Globus pallidus (tissue), 1 donor: ENCODE measurements at regions not wholly inside any gene's neighbourhood (a gene's known extent, or its start where the extent isn't known, plus 50 kb on each side); places are given as distances from the start of the nearest gene placed in this dataset.
"Not testable (repeated sequence)": the region's sequence is repeated elsewhere in the genome, so short reads cannot be mapped to it uniquely, and the experiment has no call there.

Experiments used
- DNase-seq: peaks from one replicate; pipeline ENCODE4 v3.0.0-alpha.2; 2015; ENCODE audit warnings: low spot score

- not testable (repeated sequence) for DNase-seq
Observed at GRCh38 chr2:51894584-51894983, 862.7 kb upstream of the NRXN1 start.

GRCh38 chr2:51888120-51888519, 856.2 kb upstream of the NRXN1 start:
- DNase-seq: no peak

- DNase-seq: no peak
Observed at GRCh38 chr2:51881673-51882072, 849.7 kb upstream of the NRXN1 start.

- DNase-seq: no peak
Observed at GRCh38 chr2:51880153-51880552, 848.2 kb upstream of the NRXN1 start.

GRCh38 chr2:51866361-51866760, 834.4 kb upstream of the NRXN1 start:
- no peak for DNase-seq

GRCh38 chr2:51859260-51859659, 827.3 kb upstream of the NRXN1 start:
- DNase-seq: no peak

- no peak for DNase-seq
Observed at GRCh38 chr2:51855683-51856082, 823.8 kb upstream of the NRXN1 start.

GRCh38 chr2:51846796-51847195, 814.9 kb upstream of the NRXN1 start:
- no peak for DNase-seq

GRCh38 chr2:51846018-51846417, 814.1 kb upstream of the NRXN1 start:
- no peak for DNase-seq

- DNase-seq: no peak
Observed at GRCh38 chr2:51844596-51844995, 812.7 kb upstream of the NRXN1 start.

GRCh38 chr2:51829477-51829876, 797.5 kb upstream of the NRXN1 start:
- DNase-seq: no peak

- no peak for DNase-seq
Observed at GRCh38 chr2:51825823-51826222, 793.9 kb upstream of the NRXN1 start.

GRCh38 chr2:51813247-51813646, 781.3 kb upstream of the NRXN1 start:
- DNase-seq: no peak

GRCh38 chr2:51812138-51812866, 780.4 kb upstream of the NRXN1 start:
- no peak for DNase-seq

- DNase-seq: no peak
Observed at GRCh38 chr2:51810197-51810596, 778.3 kb upstream of the NRXN1 start.

- no peak for DNase-seq
Observed at GRCh38 chr2:51807229-51807628, 775.3 kb upstream of the NRXN1 start.

GRCh38 chr2:51795248-51795888, 763.4 kb upstream of the NRXN1 start:
- no peak for DNase-seq

GRCh38 chr2:51791496-51791895, 759.6 kb upstream of the NRXN1 start:
- no peak for DNase-seq

GRCh38 chr2:51790854-51791253, 758.9 kb upstream of the NRXN1 start:
- DNase-seq: no peak

GRCh38 chr2:51789918-51790317, 758.0 kb upstream of the NRXN1 start:
- DNase-seq: no peak

GRCh38 chr2:51782921-51783765, 751.2 kb upstream of the NRXN1 start:
- no peak for DNase-seq

- DNase-seq: no peak
Observed at GRCh38 chr2:51781691-51782090, 749.8 kb upstream of the NRXN1 start.

- no peak for DNase-seq
Observed at GRCh38 chr2:51780353-51780752, 748.4 kb upstream of the NRXN1 start.
